GM12874 (cell line): ENCODE measurements at regions not wholly inside any gene's neighbourhood (a gene's known extent, or its start where the extent isn't known, plus 50 kb on each side); places are given as distances from the start of the nearest gene placed in this dataset.

Experiments
- CTCF ChIP-seq: IDR thresholded peaks from 2 replicates; pipeline ENCODE4 v1.5.1; 2011; ENCODE audit warnings: low read depth, mild to moderate bottlenecking, control low read depth, low read length, moderate library complexity; ENCODE audit not compliant: insufficient read depth

GRCh38 chr2:15889442-15890123 is 50.8 kb upstream of the MYCN start:
- no peak for TF ChIP-seq CTCF

DNA sequence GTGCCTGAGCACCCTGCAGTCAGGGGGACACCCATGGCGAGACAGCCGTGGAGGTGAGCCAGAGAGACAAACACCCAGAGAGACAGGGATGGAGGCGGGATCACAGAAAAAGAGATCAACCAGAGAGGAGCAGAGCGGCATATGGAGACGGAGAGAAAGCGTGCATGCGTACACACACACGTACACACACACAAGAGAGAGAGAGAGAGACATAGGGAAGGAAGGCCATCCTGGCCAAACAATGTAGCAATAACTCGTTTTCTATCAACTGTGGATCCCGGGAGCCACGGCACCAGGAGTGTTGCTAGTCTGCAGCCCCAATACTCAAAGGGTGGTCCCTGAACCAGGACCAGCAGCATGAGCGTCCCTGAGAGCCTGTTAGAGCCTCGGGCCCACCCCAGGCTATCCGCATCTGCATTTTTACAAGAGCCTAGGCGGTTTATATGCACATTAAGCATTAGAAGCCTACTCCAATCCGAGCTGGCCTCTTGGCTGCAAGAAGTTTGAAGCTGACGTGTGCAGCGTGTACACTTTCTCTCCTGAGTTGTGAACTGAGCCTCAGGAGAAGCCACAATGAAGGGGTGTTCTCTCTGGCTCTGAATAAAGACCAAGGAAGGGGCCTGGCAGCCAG is 50.1 kb upstream of the MYCN start:
- no peak for TF ChIP-seq CTCF
